ENCODE measurements at regions not wholly inside any gene's neighbourhood (a gene's known extent, or its start where the extent isn't known, plus 50 kb on each side); places are given as distances from the start of the nearest gene placed in this dataset.
"Not testable (repeated sequence)": the region's sequence is repeated elsewhere in the genome, so short reads cannot be mapped to it uniquely, and the experiment has no call there.

GRCh38 chr15:84360902-84361301 is 125.3 kb downstream of the GOLGA6L4 start:
- FAIRE-seq; intact Hi-C loops (cut with DNase I); H3K4me3 ChIP-seq (ENCODE audit: low read length in 3 of 3); H3K27ac ChIP-seq (ENCODE audit: low read depth in 2 of 2, low read length in 2 of 2); DNase-seq; H3K9ac ChIP-seq (ENCODE audit: low read length in 3 of 3); H3K4me1 ChIP-seq (ENCODE audit: control insufficient read depth in 2 of 3, insufficient read depth in 2 of 3, low read depth in 1 of 3, low read length in 3 of 3); H3K36me3 ChIP-seq (ENCODE audit: control insufficient read depth in 2 of 3, insufficient read depth in 3 of 3, low read length in 3 of 3); H3K9me3 ChIP-seq (ENCODE audit: control insufficient read depth in 2 of 3, insufficient read depth in 1 of 3, low read length in 3 of 3); H3K27me3 ChIP-seq (ENCODE audit: control insufficient read depth, insufficient read depth, low read length): not testable (repeated sequence)

DNA sequence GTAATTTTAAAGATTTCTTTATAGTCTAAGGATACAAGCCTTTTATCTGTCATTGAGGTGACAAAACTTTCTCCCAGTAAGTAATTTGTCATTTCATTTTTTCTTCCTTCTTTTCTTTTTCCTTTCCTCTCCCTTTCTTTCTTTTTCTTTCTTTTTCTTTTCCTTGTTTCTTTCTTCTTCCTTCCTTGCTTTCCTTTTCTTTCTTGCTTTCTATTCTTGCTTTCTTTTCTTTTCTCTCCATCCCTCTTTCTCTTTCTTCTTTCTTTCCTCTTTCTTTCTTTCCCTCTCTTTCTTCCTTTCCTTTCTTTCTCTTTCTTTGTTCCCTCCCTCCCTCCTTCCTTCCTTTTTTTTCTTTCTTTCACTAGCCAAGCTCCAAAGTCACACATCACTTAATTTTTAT is 148.8 kb downstream of the GOLGA6L4 start:
- DNase-seq; intact Hi-C loops (cut with DNase I); H3K27ac ChIP-seq (ENCODE audit: low read depth in 2 of 2, low read length in 2 of 2); H3K27me3 ChIP-seq (ENCODE audit: control insufficient read depth, insufficient read depth, low read length); FAIRE-seq; H3K9me3 ChIP-seq (ENCODE audit: control insufficient read depth in 2 of 3, insufficient read depth in 1 of 3, low read length in 3 of 3); H3K4me3 ChIP-seq (ENCODE audit: low read length in 3 of 3); H3K9ac ChIP-seq (ENCODE audit: low read length in 3 of 3); H3K36me3 ChIP-seq (ENCODE audit: control insufficient read depth in 2 of 3, insufficient read depth in 3 of 3, low read length in 3 of 3); H3K4me1 ChIP-seq (ENCODE audit: control insufficient read depth in 2 of 3, insufficient read depth in 2 of 3, low read depth in 1 of 3, low read length in 3 of 3): not testable (repeated sequence)

DNA sequence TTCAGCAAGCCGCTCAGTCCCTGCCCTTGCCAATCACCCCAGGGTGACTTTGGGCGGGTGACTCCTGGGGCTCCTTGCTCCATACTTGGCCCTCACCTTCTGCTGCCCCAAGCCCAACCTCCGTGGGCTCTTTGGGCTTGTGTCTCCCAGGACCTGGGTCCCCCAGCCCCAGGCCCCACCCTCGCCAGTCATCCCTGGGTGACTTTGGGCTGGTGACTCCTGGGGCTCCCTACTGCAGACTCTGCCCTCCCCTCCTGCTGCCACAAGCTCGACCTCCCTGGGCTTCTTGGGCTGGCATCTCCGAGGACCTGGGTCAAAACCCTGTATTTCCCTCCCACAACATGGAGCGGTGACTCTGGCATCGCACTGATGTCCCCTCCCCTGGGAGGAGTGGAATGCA is 151.5 kb downstream of the GOLGA6L4 start:
- no peak overlapping the region for H3K27ac ChIP-seq (ENCODE audit: low read depth in 2 of 2, low read length in 2 of 2)
- DNase-seq = peak in 3 of 5 donors; percentile 7 to 49 (median 19)
- FAIRE-seq = no peak
- intact Hi-C loops (cut with DNase I) = no loop called here
- H3K4me1 ChIP-seq (ENCODE audit: control insufficient read depth in 2 of 3, insufficient read depth in 2 of 3, low read depth in 1 of 3, low read length in 3 of 3) = no peaks in the 10 kb centered on the region
- no peaks in the 10 kb centered on the region for H3K9me3 ChIP-seq (ENCODE audit: control insufficient read depth in 2 of 3, insufficient read depth in 1 of 3, low read length in 3 of 3)
- H3K27me3 ChIP-seq (ENCODE audit: control insufficient read depth, insufficient read depth, low read length) = no peaks in the 10 kb centered on the region
- no peak overlapping the region for H3K9ac ChIP-seq (ENCODE audit: low read length in 3 of 3)
- no peaks in the 10 kb centered on the region for H3K36me3 ChIP-seq (ENCODE audit: control insufficient read depth in 2 of 3, insufficient read depth in 3 of 3, low read length in 3 of 3)
- H3K4me3 ChIP-seq (ENCODE audit: low read length in 3 of 3) = no peak overlapping the region
- TF ChIP-seq, protein P1, sequence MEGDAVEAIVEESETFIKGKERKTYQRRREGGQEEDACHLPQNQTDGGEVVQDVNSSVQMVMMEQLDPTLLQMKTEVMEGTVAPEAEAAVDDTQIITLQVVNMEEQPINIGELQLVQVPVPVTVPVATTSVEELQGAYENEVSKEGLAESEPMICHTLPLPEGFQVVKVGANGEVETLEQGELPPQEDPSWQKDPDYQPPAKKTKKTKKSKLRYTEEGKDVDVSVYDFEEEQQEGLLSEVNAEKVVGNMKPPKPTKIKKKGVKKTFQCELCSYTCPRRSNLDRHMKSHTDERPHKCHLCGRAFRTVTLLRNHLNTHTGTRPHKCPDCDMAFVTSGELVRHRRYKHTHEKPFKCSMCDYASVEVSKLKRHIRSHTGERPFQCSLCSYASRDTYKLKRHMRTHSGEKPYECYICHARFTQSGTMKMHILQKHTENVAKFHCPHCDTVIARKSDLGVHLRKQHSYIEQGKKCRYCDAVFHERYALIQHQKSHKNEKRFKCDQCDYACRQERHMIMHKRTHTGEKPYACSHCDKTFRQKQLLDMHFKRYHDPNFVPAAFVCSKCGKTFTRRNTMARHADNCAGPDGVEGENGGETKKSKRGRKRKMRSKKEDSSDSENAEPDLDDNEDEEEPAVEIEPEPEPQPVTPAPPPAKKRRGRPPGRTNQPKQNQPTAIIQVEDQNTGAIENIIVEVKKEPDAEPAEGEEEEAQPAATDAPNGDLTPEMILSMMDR (IDR thresholded peaks at IDR 0.05; ENCODE audit: borderline replicate concordance, extremely low read depth, insufficient read depth) = no peak

DNA sequence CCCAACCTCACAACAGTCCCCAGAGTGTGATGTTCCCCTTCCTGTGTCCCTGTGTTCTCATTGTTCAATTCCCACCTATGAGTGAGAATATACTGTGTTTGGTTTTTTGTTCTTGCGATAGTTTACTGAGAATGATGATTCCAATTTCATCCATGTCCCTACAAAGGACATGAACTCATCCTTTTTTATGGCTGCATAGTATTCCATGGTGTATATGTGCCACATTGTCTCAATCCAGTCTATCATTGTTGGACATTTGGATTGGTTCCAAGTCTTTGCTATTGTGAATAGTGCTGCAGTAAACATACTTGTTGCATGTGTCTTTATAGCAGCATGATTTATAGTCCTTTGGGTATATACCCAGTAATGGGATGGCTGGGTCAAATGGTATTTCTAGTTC is 152.6 kb downstream of the GOLGA6L4 start:
- H3K36me3 ChIP-seq (ENCODE audit: control insufficient read depth in 2 of 3, insufficient read depth in 3 of 3, low read length in 3 of 3); H3K9ac ChIP-seq (ENCODE audit: low read length in 3 of 3); H3K27ac ChIP-seq (ENCODE audit: low read depth in 2 of 2, low read length in 2 of 2); DNase-seq; FAIRE-seq; H3K9me3 ChIP-seq (ENCODE audit: control insufficient read depth in 2 of 3, insufficient read depth in 1 of 3, low read length in 3 of 3); H3K4me3 ChIP-seq (ENCODE audit: low read length in 3 of 3); H3K27me3 ChIP-seq (ENCODE audit: control insufficient read depth, insufficient read depth, low read length); intact Hi-C loops (cut with DNase I); H3K4me1 ChIP-seq (ENCODE audit: control insufficient read depth in 2 of 3, insufficient read depth in 2 of 3, low read depth in 1 of 3, low read length in 3 of 3): not testable (repeated sequence)

- H3K36me3 ChIP-seq (ENCODE audit: control insufficient read depth in 2 of 3, insufficient read depth in 3 of 3, low read length in 3 of 3); intact Hi-C loops (cut with DNase I); H3K4me3 ChIP-seq (ENCODE audit: low read length in 3 of 3); H3K27ac ChIP-seq (ENCODE audit: low read depth in 2 of 2, low read length in 2 of 2); FAIRE-seq; DNase-seq; H3K9ac ChIP-seq (ENCODE audit: low read length in 3 of 3); H3K9me3 ChIP-seq (ENCODE audit: control insufficient read depth in 2 of 3, insufficient read depth in 1 of 3, low read length in 3 of 3); H3K4me1 ChIP-seq (ENCODE audit: control insufficient read depth in 2 of 3, insufficient read depth in 2 of 3, low read depth in 1 of 3, low read length in 3 of 3); H3K27me3 ChIP-seq (ENCODE audit: control insufficient read depth, insufficient read depth, low read length): not testable (repeated sequence)
Measured at GRCh38 chr15:84388638-84389037, 153.1 kb downstream of the GOLGA6L4 start.

- H3K27me3 ChIP-seq (ENCODE audit: control insufficient read depth, insufficient read depth, low read length); H3K27ac ChIP-seq (ENCODE audit: low read depth in 2 of 2, low read length in 2 of 2); H3K36me3 ChIP-seq (ENCODE audit: control insufficient read depth in 2 of 3, insufficient read depth in 3 of 3, low read length in 3 of 3); H3K4me1 ChIP-seq (ENCODE audit: control insufficient read depth in 2 of 3, insufficient read depth in 2 of 3, low read depth in 1 of 3, low read length in 3 of 3); H3K4me3 ChIP-seq (ENCODE audit: low read length in 3 of 3); H3K9ac ChIP-seq (ENCODE audit: low read length in 3 of 3); FAIRE-seq; H3K9me3 ChIP-seq (ENCODE audit: control insufficient read depth in 2 of 3, insufficient read depth in 1 of 3, low read length in 3 of 3); intact Hi-C loops (cut with DNase I): not testable (repeated sequence)
- DNase-seq = peak in 1 of 5 donors; percentile 4
Measured at GRCh38 chr15:84390324-84390723, 154.8 kb downstream of the GOLGA6L4 start.

All from kidney (tissue), 13 donors.